IMR-90 (cell line): ENCODE measurements at regions not wholly inside any gene's neighbourhood (a gene's known extent, or its start where the extent isn't known, plus 50 kb on each side); places are given as distances from the start of the nearest gene placed in this dataset.

Experiments used
- ATAC-seq: fragments of 200-7000 bp; cut with Tn5 transposase; 2 replicates; pipeline ENCODE4 v1.9.1; 2020; ENCODE audit warnings: low read depth, mild to moderate bottlenecking, moderate library complexity
- BruUV-seq: library from RNA; stranded (reverse); fragments of 400-500 nt; replicated peaks from 2 replicates; lab custom pipeline; 2021; lab: Mats Ljungman, UMichigan
- CTCF ChIA-PET: fragments of 300-600 bp; formaldehyde crosslinking; extraction: SDS; loops from one replicate; lab custom pipeline; 2021; ENCODE audit warnings: antibody characterized with exemption; lab: Yijun Ruan, JAX
- POLR2A ChIA-PET: fragments of 300-600 bp; sonication (Branson Sonifier 250); formaldehyde crosslinking; loops from one replicate; lab custom pipeline; 2022; ENCODE audit warnings: antibody characterized with exemption; ENCODE audit not compliant: unreplicated experiment; lab: Charles Lee
- DNase-seq: peaks from one replicate; pipeline ENCODE4 v3.0.0; 2013
- H2AFZ ChIP-seq: replicated peaks from 2 replicates; pipeline ENCODE3; 2013; ENCODE audit warnings: low read length, mild to moderate bottlenecking; ENCODE audit not compliant: poor library complexity
- H2AK5ac ChIP-seq: 2 replicates; pipeline ENCODE4 v1.6.1; 2013; ENCODE audit warnings: low read depth, low read length, inconsistent platforms
- H2AK9ac ChIP-seq: replicated peaks from 2 replicates; pipeline ENCODE3; 2013; ENCODE audit warnings: mild to moderate bottlenecking, low read depth, low read length, moderate library complexity; ENCODE audit not compliant: poor library complexity
- H2BK120ac ChIP-seq: 2 replicates; pipeline ENCODE4 v1.6.1; 2013; ENCODE audit warnings: low read depth, low read length, inconsistent platforms
- H2BK15ac ChIP-seq: 3 replicates; pipeline ENCODE4 v1.6.1; 2013; ENCODE audit warnings: low read depth, low read length, inconsistent platforms
- H2BK20ac ChIP-seq: 2 replicates; pipeline ENCODE4 v1.6.1; 2013; ENCODE audit warnings: low read depth, mild to moderate bottlenecking, inconsistent platforms, low read length, moderate library complexity
- H2BK5ac ChIP-seq: 2 replicates; pipeline ENCODE4 v1.6.1; 2013; ENCODE audit warnings: mild to moderate bottlenecking, low read depth, low read length, inconsistent platforms; ENCODE audit not compliant: poor library complexity, severe bottlenecking
- H3K14ac ChIP-seq: replicated peaks from 2 replicates; pipeline ENCODE4 v1.6.1; 2013; ENCODE audit warnings: low read depth, low read length, inconsistent platforms
- H3K18ac ChIP-seq: 2 replicates; pipeline ENCODE4 v1.6.1; 2013; ENCODE audit warnings: low read depth, low read length, control low read depth
- H3K23ac ChIP-seq: 2 replicates; pipeline ENCODE4 v1.6.1; 2013; ENCODE audit warnings: low read depth, low read length, inconsistent platforms
- H3K27ac ChIP-seq: 2 replicates; pipeline ENCODE4 v1.5.1; 2013; ENCODE audit warnings: mild to moderate bottlenecking, control low read depth, low read length; ENCODE audit not compliant: insufficient read depth
- H3K27me3 ChIP-seq: 2 replicates; pipeline ENCODE4 v1.6.1; 2013; ENCODE audit warnings: low read length; ENCODE audit not compliant: control insufficient read depth, insufficient read depth
- H3K36me3 ChIP-seq: 2 replicates; pipeline ENCODE4 v1.6.1; 2013; ENCODE audit warnings: low read length, mixed read lengths; ENCODE audit not compliant: control insufficient read depth, insufficient read depth
- H3K4ac ChIP-seq: 2 replicates; pipeline ENCODE4 v1.6.1; 2013; ENCODE audit warnings: low read depth, low read length, inconsistent platforms
- H3K4me1 ChIP-seq: 2 replicates; pipeline ENCODE4 v1.6.1; 2013; ENCODE audit warnings: low read length, mixed read lengths; ENCODE audit not compliant: control insufficient read depth, insufficient read depth
- H3K4me2 ChIP-seq: 2 replicates; pipeline ENCODE4 v1.6.1; 2013; ENCODE audit warnings: low read depth, mild to moderate bottlenecking, control low read depth, low read length, moderate library complexity
- H3K4me3 ChIP-seq: 2 replicates; pipeline ENCODE4 v1.5.1; 2013; ENCODE audit warnings: low read depth, mild to moderate bottlenecking, control low read depth, low read length, moderate library complexity; ENCODE audit not compliant: insufficient read depth
- H3K56ac ChIP-seq: 2 replicates; pipeline ENCODE4 v1.6.1; 2013; ENCODE audit warnings: low read length, inconsistent platforms; ENCODE audit not compliant: insufficient read depth; ENCODE audit errors: extremely low read depth
- H3K79me1 ChIP-seq, 2 experiments: 2 replicates each; pipeline ENCODE4 v1.6.1; 2013; ENCODE audit warnings: low read length in 2 of 2, inconsistent platforms in 1 of 2, low read depth in 1 of 2
- H3K9ac ChIP-seq: 2 replicates; pipeline ENCODE4 v1.6.1; 2013; ENCODE audit warnings: low read depth, low read length, control low read depth
- H3K9me1 ChIP-seq: 2 replicates; pipeline ENCODE4 v1.6.1; 2013; ENCODE audit warnings: low read length, inconsistent platforms; ENCODE audit not compliant: insufficient read depth
- H3K9me3 ChIP-seq: 2 replicates; pipeline ENCODE4 v1.6.1; 2013; ENCODE audit warnings: low read length; ENCODE audit not compliant: control insufficient read depth, insufficient read depth
- H4K20me1 ChIP-seq: 2 replicates; pipeline ENCODE4 v1.6.1; 2013; ENCODE audit warnings: low read length, inconsistent platforms; ENCODE audit not compliant: insufficient read depth
- H4K5ac ChIP-seq: 2 replicates; pipeline ENCODE4 v1.6.1; 2013; ENCODE audit warnings: mild to moderate bottlenecking, low read depth, low read length, control low read depth
- H4K8ac ChIP-seq, 2 experiments: 2 replicates each; pipeline ENCODE4 v1.6.1; 2013; ENCODE audit warnings: low read depth in 2 of 2, low read length in 2 of 2, control low read depth in 1 of 2, inconsistent platforms in 1 of 2
- H4K91ac ChIP-seq: 2 replicates; pipeline ENCODE4 v1.6.1; 2013; ENCODE audit warnings: low read depth, low read length, inconsistent platforms; ENCODE audit not compliant: insufficient read depth
- BHLHE40 ChIP-seq: fragments of 150-350 bp; IDR thresholded peaks from 2 replicates; pipeline ENCODE4 v1.6.1; 2016; ENCODE audit warnings: mild to moderate bottlenecking, low read depth, low read length
- CEBPB ChIP-seq: IDR thresholded peaks from 2 replicates; pipeline ENCODE4 v1.6.1; 2012; ENCODE audit warnings: low read depth, low read length, improper control_type of control experiment
- CHD1 ChIP-seq: IDR thresholded peaks from 2 replicates; pipeline ENCODE4 v1.6.1; 2012; ENCODE audit warnings: low read depth, low read length, improper control_type of control experiment
- CTCF ChIP-seq: conservative IDR thresholded peaks from 2 replicates; pipeline ENCODE4 v1.5.1; 2012; ENCODE audit warnings: mild to moderate bottlenecking, low read depth, low read length, improper control_type of control experiment
- ELK1 ChIP-seq: fragments of 150-350 bp; IDR thresholded peaks from 2 replicates; pipeline ENCODE4 v1.6.1; 2016; ENCODE audit warnings: low read depth, mild to moderate bottlenecking, low read length, moderate library complexity, borderline replicate concordance
- FOS ChIP-seq: fragments of 150-350 bp; IDR thresholded peaks from 2 replicates; pipeline ENCODE4 v1.6.1; 2016; ENCODE audit warnings: low read depth, low read length
- MAFK ChIP-seq: IDR thresholded peaks from 2 replicates; pipeline ENCODE4 v1.6.1; 2012; ENCODE audit warnings: low read depth, low read length, improper control_type of control experiment
- MAZ ChIP-seq: IDR thresholded peaks from 2 replicates; pipeline ENCODE4 v1.6.1; 2012; ENCODE audit warnings: low read depth, mild to moderate bottlenecking, low read length, improper control_type of control experiment, moderate library complexity, borderline replicate concordance
- MXI1 ChIP-seq: IDR thresholded peaks from 2 replicates; pipeline ENCODE4 v1.6.1; 2012; ENCODE audit warnings: low read depth, mild to moderate bottlenecking, low read length, moderate library complexity, borderline replicate concordance
- NFE2L2 ChIP-seq: fragments of 150-350 bp; IDR thresholded peaks from 2 replicates; pipeline ENCODE4 v1.6.1; 2016; ENCODE audit warnings: low read depth, mild to moderate bottlenecking, low read length
- POLR2A ChIP-seq: IDR thresholded peaks from 2 replicates; pipeline ENCODE4 v1.6.1; 2012; ENCODE audit warnings: mild to moderate bottlenecking, low read depth, low read length
- RAD21 ChIP-seq: IDR thresholded peaks from 2 replicates; pipeline ENCODE4 v1.6.1; 2012; ENCODE audit warnings: low read length, improper control_type of control experiment
- RCOR1 ChIP-seq: IDR thresholded peaks from 2 replicates; pipeline ENCODE4 v1.6.1; 2012; ENCODE audit warnings: mild to moderate bottlenecking, low read length, improper control_type of control experiment; ENCODE audit not compliant: insufficient replicate concordance
- RFX5 ChIP-seq: IDR thresholded peaks from 2 replicates; pipeline ENCODE4 v1.8.0; 2012; ENCODE audit warnings: low read depth, mild to moderate bottlenecking, low read length, moderate library complexity
- SMC3 ChIP-seq: fragments of 150-350 bp; IDR thresholded peaks from 2 replicates; pipeline ENCODE4 v1.6.1; 2016; ENCODE audit warnings: low read depth, mild to moderate bottlenecking, antibody characterized with exemption, low read length, moderate library complexity
- USF2 ChIP-seq: fragments of 150-350 bp; IDR thresholded peaks from 2 replicates; pipeline ENCODE4 v1.6.1; 2017; ENCODE audit warnings: mild to moderate bottlenecking, antibody characterized with exemption, low read length, low read depth
- WGBS, 2 experiments: methylation state at CpG; one replicate each; pipeline versions ENCODE4 v1.1.5 to v1.1.7; 2013; ENCODE audit warnings: missing lambda C conversion rate in 2 of 2; ENCODE audit not compliant: insufficient read length in 1 of 2; ENCODE audit errors: extremely low coverage in 2 of 2; 5-methylcytosine and 5-hydroxymethylcytosine counted together
- dilution Hi-C: fragments of 300-500 bp; cut with HindIII; formaldehyde crosslinking; loops from one replicate; pipeline ENCODE4 v1.14.3; 2018; ENCODE audit warnings: low sequenced_read_pairs; ENCODE audit not compliant: unreplicated experiment
- in situ Hi-C: fragments of 300-500 bp; cut with MboI; formaldehyde crosslinking; loops from 3 replicates; pipeline ENCODE4 v1.14.3; 2019; ENCODE audit warnings: low sequenced_read_pairs, inconsistent platforms, mixed read lengths
- intact Hi-C: fragments of 100-400 bp; cut with micrococcal nuclease; formaldehyde crosslinking; loops from 2 replicates; pipeline ENCODE4 v1.10.0; 2022

GRCh38 chr2:239802185-239802649, 222.9 kb downstream of the NDUFA10 start:
- H3K4me2 ChIP-seq, result no peak overlapping the region
- no peak overlapping the region for H3K23ac ChIP-seq
- no peak overlapping the region for H3K14ac ChIP-seq
- peaks cover 48% of the 10 kb centered on the region for H3K9me3 ChIP-seq
- no peak overlapping the region for H2BK5ac ChIP-seq
- H3K4me1 ChIP-seq, result no peaks in the 10 kb centered on the region
- H2AFZ ChIP-seq, result no peak overlapping the region
- H3K4me3 ChIP-seq, result no peak overlapping the region
- no peak overlapping the region for H2BK120ac ChIP-seq
- H3K79me1 ChIP-seq, result no peaks in the 10 kb centered on the region
- ChIA-PET POLR2A (no interaction called here), CTCF (no interaction called here)
- BruUV-seq, result no TSS peak
- 66% methylated on average over 12 of the region's 21 CpGs; no CpG with 5 or more reads in 1 of the 2 experiments for WGBS, 2 experiments
- DNase-seq (no peak), ATAC-seq (no peak)
- in situ Hi-C loops, result no loop called here
- H4K20me1 ChIP-seq, result no peaks in the 10 kb centered on the region
- dilution Hi-C loops, result no loop called here
- H4K5ac ChIP-seq, result no peak overlapping the region
- H2AK5ac ChIP-seq, result no peak overlapping the region
- no peak for TF ChIP-seq CHD1
- TF ChIP-seq CEBPB, result no peak
- TF ChIP-seq NFE2L2, result no peak
- no peak for TF ChIP-seq USF2
- no peak for TF ChIP-seq SMC3
- TF ChIP-seq FOS, result no peak
- no peak for TF ChIP-seq POLR2A
- no peak for TF ChIP-seq RFX5
- no peak for TF ChIP-seq MAFK
- no peak for TF ChIP-seq MXI1
- TF ChIP-seq BHLHE40, result no peak
- no peak for TF ChIP-seq CTCF
- no peak for TF ChIP-seq ELK1
- no peak for TF ChIP-seq RCOR1
- TF ChIP-seq RAD21, result no peak
- no peak for TF ChIP-seq MAZ
- H3K9me1 ChIP-seq, result no peaks in the 10 kb centered on the region
- no peak overlapping the region for H4K91ac ChIP-seq
- no peaks in the 10 kb centered on the region for H3K36me3 ChIP-seq
- H3K27me3 ChIP-seq, result no peaks in the 10 kb centered on the region
- no peak overlapping the region for H2BK20ac ChIP-seq
- no peak overlapping the region for H3K4ac ChIP-seq
- H3K9ac ChIP-seq, result no peak overlapping the region
- no peak overlapping the region for H3K56ac ChIP-seq
- no peak overlapping the region for H3K18ac ChIP-seq
- no peak overlapping the region for H2AK9ac ChIP-seq
- H3K27ac ChIP-seq, result no peak overlapping the region
- H4K8ac ChIP-seq, result no peak overlapping the region
- H2BK15ac ChIP-seq, result no peak overlapping the region
- intact Hi-C loops, result no loop called here
